NT2/D1 (cell line): ENCODE measurements at regions not wholly inside any gene's neighbourhood (a gene's known extent, or its start where the extent isn't known, plus 50 kb on each side); places are given as distances from the start of the nearest gene placed in this dataset.
A peak's percentile ranks its signal among the peaks of the same experiment; 100 is the strongest.

ENCODE experiments used
- DNase-seq: peaks from one replicate; pipeline ENCODE4 v3.0.0-alpha.2; 2011; ENCODE audit warnings: low read depth, low spot score
- H3K27me3 ChIP-seq: 2 replicates; pipeline ENCODE4 v1.6.0; 2011; ENCODE audit warnings: mild to moderate bottlenecking; ENCODE audit not compliant: insufficient read length, insufficient read depth
- H3K36me3 ChIP-seq: 2 replicates; pipeline ENCODE4 v1.6.1; 2011; ENCODE audit warnings: mild to moderate bottlenecking, low read length, mixed read lengths; ENCODE audit not compliant: insufficient read depth, insufficient read length
- H3K4me1 ChIP-seq: 2 replicates; pipeline ENCODE4 v1.5.1; 2011; ENCODE audit not compliant: insufficient read depth, insufficient read length
- H3K4me3 ChIP-seq: 2 replicates; pipeline ENCODE4 v1.5.1; 2011; ENCODE audit warnings: low read depth; ENCODE audit not compliant: insufficient read length
- H3K9ac ChIP-seq: 2 replicates; pipeline ENCODE4 v1.6.0; 2011; ENCODE audit warnings: low read depth; ENCODE audit not compliant: insufficient read length
- H3K9me3 ChIP-seq: 2 replicates; pipeline ENCODE4 v1.5.1; 2011; ENCODE audit warnings: mild to moderate bottlenecking, low read length; ENCODE audit not compliant: insufficient read depth
- SUZ12 ChIP-seq: IDR thresholded peaks from 2 replicates; pipeline ENCODE4 v1.6.1; 2011; ENCODE audit not compliant: insufficient read length, insufficient read depth; ENCODE audit errors: extremely low read depth
- YY1 ChIP-seq: IDR thresholded peaks from 2 replicates; pipeline ENCODE4 v1.6.1; 2011; ENCODE audit not compliant: insufficient read length, insufficient read depth
- ZNF274 ChIP-seq: IDR thresholded peaks from 2 replicates; pipeline ENCODE4 v1.6.1; 2011; ENCODE audit warnings: mild to moderate bottlenecking, low read depth, low read length

DNA sequence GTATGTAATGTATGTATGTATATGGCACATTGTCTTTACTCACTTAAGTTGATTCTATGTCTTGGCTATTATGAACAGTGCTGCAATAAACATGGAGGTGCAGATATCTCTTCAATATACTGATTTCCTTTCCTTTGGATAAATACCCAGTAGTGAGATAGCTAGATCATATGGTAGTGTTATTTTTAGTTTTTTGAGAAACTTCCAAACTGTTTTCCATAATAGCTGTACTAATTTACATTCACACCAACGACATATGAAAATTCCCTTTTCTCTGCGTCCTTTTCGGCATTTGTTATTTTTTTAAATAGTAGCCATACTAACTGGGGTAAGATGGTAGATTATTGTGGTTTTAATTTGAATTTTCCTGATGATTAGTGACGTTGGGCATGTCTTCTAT is 445.6 kb downstream of the NFIB start:
- no peaks in the 10 kb centered on the region for H3K27me3 ChIP-seq
- no peaks in the 10 kb centered on the region for H3K36me3 ChIP-seq
- H3K4me3 ChIP-seq, result no peak overlapping the region
- no peak for DNase-seq
- no peaks in the 10 kb centered on the region for H3K9me3 ChIP-seq
- H3K4me1 ChIP-seq, result no peaks in the 10 kb centered on the region
- H3K9ac ChIP-seq, result no peak overlapping the region
- TF ChIP-seq SUZ12 (no peak), YY1 (no peak), ZNF274 (no peak)

DNA sequence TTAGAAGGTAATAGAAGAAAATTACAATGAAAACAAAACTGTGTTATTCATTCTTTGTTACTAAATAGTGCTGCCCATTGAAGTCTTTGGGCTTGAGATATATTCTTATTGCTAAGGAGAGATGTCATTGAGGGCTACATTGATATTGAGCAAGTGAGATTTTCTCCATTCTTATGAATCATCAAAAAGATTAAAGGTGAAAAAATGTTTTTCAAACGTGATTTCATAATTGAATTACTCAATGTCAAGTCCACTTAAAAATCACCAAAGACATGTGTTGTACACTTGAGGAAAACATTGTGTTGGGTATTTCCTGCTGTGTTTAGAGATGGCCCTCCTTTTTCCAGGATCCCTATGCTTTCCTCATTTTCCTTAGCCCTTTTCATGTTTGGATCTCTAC is 448.1 kb downstream of the NFIB start:
- TF ChIP-seq ZNF274 (no peak), SUZ12 (no peak), YY1 (no peak)
- Histone ChIP-seq H3K9me3 (no peaks in the 10 kb centered on the region), H3K4me1 (no peaks in the 10 kb centered on the region), H3K36me3 (no peaks in the 10 kb centered on the region), H3K9ac (no peak overlapping the region), H3K4me3 (no peak overlapping the region), H3K27me3 (no peaks in the 10 kb centered on the region)
- no peak for DNase-seq

DNA sequence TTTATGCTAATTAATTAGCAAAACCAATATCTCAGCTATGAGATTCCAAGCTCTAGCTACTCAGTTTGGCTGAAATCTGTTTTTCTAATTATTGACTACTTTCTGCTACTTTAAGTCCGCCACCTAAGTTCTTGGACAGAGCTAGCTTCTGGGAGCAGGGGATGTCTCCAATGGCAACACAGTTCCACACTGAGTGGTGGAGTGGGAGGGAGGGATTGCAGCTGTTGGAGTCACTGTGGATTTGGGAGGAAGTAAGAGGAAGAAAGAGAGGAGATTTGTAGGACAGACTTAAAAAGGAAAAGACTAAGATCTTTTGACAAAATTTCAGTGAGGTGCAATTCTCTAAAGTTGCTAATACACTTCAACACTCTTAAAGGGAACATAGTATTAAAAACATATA is 450.8 kb downstream of the NFIB start:
- H3K9ac ChIP-seq, result no peak overlapping the region
- no peak overlapping the region for H3K4me3 ChIP-seq
- DNase-seq, result no peak
- no peaks in the 10 kb centered on the region for H3K9me3 ChIP-seq
- TF ChIP-seq SUZ12 (no peak), ZNF274 (no peak), YY1 (no peak)
- H3K36me3 ChIP-seq, result no peaks in the 10 kb centered on the region
- no peaks in the 10 kb centered on the region for H3K27me3 ChIP-seq
- H3K4me1 ChIP-seq, result no peaks in the 10 kb centered on the region

DNA sequence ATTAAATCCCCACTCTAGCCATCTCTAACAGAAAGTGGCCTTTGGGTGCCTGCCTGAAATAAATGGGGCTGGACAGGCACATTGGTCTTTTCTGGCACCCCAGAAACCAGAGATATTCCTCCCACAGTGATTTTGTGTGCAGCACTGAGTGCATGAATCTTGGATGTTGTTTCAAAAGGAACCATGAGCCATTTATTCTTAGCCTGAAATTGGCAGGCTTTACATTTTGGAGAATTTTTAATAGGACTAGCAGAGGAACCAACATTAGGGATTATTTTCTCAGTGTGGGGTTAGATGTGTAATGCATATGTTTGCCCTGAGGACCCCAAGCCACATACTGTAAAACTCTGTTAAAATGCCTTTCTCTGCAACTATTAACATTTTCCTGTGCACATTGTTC is 451.3 kb downstream of the NFIB start:
- TF ChIP-seq SUZ12 (no peak), YY1 (no peak), ZNF274 (no peak)
- no peaks in the 10 kb centered on the region for H3K36me3 ChIP-seq
- H3K4me3 ChIP-seq, result no peak overlapping the region
- no peaks in the 10 kb centered on the region for H3K4me1 ChIP-seq
- no peak for DNase-seq
- H3K9ac ChIP-seq, result no peak overlapping the region
- H3K27me3 ChIP-seq, result no peaks in the 10 kb centered on the region
- no peaks in the 10 kb centered on the region for H3K9me3 ChIP-seq

DNA sequence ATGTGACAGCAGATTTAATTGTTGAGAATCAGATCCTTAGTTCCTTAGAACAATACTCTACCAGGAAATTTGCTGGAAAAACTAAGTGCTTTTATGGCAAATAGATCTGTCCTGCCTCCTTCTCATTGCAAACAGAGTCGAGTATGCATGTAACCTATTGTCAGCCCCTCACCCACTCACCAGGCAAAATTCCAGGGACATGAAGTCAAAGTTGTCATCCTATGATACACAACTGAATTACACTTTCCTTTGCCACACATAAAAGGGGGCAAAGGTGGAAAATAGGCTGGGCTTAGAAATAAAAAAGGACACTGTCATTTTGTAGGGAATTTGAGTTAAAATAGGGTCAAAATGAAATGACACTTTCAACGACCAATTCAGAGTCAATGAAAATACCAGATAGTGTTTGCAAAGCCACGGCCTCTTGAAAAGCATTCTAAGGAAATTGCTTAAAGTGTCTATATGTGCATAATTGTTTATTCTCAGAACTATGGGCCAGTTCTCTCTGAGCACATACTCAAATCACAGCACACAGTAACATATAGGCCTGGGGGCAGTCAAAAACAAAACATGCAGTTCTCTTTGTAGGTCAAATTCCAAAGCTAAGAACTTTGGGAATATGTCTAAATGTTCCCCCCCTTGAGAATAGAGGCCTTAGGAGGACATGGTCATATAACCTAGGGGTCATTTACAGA is 452.8 kb downstream of the NFIB start:
- H3K4me3 ChIP-seq, result no peak overlapping the region
- DNase-seq, result peak; percentile 15
- no peak for TF ChIP-seq YY1
- TF ChIP-seq SUZ12, result no peak
- no peak for TF ChIP-seq ZNF274
- no peaks in the 10 kb centered on the region for H3K9me3 ChIP-seq
- no peaks in the 10 kb centered on the region for H3K36me3 ChIP-seq
- no peaks in the 10 kb centered on the region for H3K27me3 ChIP-seq
- H3K9ac ChIP-seq, result no peak overlapping the region
- H3K4me1 ChIP-seq, result no peaks in the 10 kb centered on the region

DNA sequence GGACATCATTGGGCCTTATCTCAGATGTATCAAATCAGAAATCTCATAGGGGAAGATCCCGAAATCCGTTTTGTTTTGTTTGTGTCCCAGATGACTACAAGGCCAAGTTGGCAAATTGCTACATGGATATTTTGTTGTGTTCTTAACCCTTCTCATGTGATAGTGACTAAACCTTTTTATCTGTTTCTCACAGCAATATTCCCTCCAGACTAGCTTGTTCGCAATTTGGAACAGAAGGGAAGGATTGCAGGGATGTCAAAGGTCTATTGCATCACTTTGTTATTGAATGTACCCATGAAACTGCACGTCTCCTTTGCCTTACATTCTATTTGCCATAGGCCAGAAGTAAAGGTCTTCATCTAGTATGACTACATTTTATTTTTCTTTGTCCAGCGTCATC is 453.9 kb downstream of the NFIB start:
- no peaks in the 10 kb centered on the region for H3K27me3 ChIP-seq
- no peaks in the 10 kb centered on the region for H3K36me3 ChIP-seq
- TF ChIP-seq YY1, result no peak
- TF ChIP-seq SUZ12, result no peak
- no peak for TF ChIP-seq ZNF274
- no peaks in the 10 kb centered on the region for H3K4me1 ChIP-seq
- no peak for DNase-seq
- no peak overlapping the region for H3K9ac ChIP-seq
- no peaks in the 10 kb centered on the region for H3K9me3 ChIP-seq
- H3K4me3 ChIP-seq, result no peak overlapping the region

DNA sequence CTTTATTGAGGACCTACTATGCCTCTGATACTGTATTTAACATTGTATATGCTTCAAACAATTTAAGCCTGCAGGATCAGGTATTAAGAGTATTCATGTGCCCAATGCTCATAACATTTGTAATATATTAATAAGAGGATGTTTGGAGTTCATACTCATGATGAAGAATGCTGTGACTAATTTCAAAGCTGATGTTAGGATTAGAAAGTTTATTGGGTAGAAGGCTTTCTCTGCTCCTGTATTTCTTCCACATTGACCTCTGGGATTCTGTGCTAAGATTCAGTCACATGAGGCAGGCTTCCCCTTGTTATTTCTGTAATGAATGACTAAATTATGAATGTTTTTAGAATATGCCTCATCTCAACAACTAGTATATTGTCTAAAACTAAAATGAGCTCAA is 456.4 kb downstream of the NFIB start:
- no peaks in the 10 kb centered on the region for H3K4me1 ChIP-seq
- H3K27me3 ChIP-seq, result no peaks in the 10 kb centered on the region
- H3K4me3 ChIP-seq, result no peak overlapping the region
- no peak for DNase-seq
- TF ChIP-seq ZNF274 (no peak), SUZ12 (no peak), YY1 (no peak)
- H3K9me3 ChIP-seq, result no peaks in the 10 kb centered on the region
- H3K9ac ChIP-seq, result no peak overlapping the region
- no peaks in the 10 kb centered on the region for H3K36me3 ChIP-seq

DNA sequence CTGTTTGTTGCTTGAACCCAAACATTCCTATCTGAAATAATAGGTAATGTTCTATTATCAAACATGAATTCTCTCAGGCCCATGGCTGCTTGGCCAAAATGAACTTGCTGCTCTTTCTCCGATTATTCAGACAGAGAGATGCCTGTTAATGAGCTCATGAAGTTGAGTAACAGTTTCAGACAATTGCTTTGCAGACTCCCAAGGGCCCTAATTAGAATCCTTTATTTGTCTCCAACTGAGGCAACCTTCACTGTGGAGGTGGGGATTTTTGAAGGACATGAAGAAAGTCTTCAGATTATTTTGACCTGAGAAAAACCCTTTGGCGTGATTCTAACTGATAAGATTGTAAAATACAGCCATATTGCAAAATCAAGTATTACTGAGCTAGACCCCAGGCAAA is 466.7 kb downstream of the NFIB start:
- no peak overlapping the region for H3K4me3 ChIP-seq
- H3K9ac ChIP-seq, result no peak overlapping the region
- H3K27me3 ChIP-seq, result no peaks in the 10 kb centered on the region
- H3K4me1 ChIP-seq, result no peaks in the 10 kb centered on the region
- TF ChIP-seq SUZ12 (no peak), ZNF274 (no peak), YY1 (no peak)
- no peak for DNase-seq
- no peaks in the 10 kb centered on the region for H3K9me3 ChIP-seq
- H3K36me3 ChIP-seq, result no peaks in the 10 kb centered on the region
